Kasumi-1 (cell line): ENCODE measurements at regions not wholly inside any gene's neighbourhood (a gene's known extent, or its start where the extent isn't known, plus 50 kb on each side); places are given as distances from the start of the nearest gene placed in this dataset.
"Not testable (repeated sequence)": the region's sequence is repeated elsewhere in the genome, so short reads cannot be mapped to it uniquely, and the experiment has no call there.

Experiments used
- DNase-seq, 2 experiments: peaks; one replicate each; lab custom pipeline; 2025; lab: John Stamatoyannopoulos, UW

DNA sequence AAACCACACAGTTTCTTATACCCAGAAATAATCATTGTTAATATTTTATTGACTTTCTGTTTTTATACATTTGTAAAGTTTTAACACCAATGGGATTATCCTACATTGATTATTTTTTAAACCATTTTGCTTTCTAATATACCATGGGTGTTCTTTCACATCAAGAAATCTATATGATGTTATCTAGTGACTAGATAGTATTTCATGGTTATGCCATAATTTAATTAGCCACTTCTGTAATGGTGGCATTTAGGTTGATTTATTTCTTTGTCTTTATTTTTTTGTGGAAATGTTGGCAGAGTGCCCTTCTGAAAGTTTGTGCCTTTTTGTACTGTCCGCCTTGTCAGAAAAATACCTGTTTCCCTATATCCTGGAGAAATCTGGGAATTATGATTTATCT, 193.3 kb downstream of the CEP135 start:
- no peak for DNase-seq

DNA sequence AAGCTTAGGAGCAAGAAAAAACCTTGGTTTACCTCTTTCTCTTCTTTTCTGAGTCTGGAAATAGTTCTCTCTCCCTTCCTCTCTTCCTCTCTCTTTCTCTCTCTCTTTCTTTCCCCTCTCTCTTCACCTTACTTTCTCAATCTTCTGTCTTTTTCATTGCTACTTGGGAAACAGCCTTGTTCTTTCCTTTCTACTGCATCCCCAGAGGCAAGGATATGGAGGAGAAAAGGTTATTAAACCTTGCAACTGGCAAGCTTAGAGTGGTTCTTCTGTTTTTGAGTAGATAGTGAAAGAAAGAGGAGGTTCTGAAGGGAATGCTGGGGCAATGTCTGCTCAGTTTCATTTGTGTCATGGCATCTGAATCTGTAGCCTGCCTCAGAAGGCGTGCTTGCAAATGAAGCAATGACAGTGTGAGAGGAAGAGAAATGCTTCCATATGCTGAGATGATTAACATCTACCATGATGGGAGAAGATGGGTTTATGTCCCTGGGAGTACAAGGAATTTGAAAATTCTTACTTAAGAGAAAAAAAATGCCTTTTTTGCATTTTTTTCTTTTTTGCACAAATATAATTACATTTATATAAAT, 190.6 kb downstream of the CEP135 start:
- DNase-seq = no peak

DNA sequence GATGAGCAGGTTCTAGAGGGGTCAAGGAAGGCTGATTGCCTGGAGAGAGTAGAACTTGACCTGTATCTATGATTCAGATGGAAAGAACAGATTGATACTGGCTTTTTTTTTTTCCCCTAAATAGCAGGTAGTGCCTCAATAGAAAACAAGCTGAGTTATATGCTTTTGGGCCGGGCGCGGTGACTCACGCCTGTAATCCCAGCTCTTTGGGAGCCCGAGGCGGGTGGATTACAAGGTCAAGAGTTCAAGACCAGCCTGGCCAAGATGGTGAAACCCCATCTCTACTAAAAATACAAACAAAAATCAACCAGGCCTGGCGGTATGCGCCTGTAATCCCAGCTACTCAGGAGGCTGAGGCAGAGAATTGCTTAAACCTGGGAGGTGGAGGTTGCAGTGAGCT, 186.1 kb downstream of the CEP135 start:
- DNase-seq = not testable (repeated sequence)

DNA sequence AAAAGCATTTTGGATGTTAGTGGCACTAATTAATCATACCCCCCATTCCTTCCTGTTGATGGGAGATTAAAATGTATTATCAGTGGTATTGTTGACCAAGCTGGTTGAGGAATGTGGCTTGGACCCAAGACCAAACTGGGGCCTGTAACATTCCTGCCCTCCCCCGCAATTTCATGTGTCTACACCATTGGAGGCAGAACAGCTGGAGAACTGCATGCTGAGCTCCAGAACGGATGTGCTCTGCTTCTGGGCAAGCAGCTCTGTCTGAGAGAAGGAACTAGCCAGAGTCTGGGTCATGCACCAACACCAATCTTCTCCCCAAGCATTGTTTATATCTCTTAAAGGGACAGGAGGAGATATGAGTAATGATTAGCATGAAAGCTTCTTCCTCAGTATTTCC, 185.5 kb downstream of the CEP135 start:
- DNase-seq = peak; percentile 96 to 98

DNA sequence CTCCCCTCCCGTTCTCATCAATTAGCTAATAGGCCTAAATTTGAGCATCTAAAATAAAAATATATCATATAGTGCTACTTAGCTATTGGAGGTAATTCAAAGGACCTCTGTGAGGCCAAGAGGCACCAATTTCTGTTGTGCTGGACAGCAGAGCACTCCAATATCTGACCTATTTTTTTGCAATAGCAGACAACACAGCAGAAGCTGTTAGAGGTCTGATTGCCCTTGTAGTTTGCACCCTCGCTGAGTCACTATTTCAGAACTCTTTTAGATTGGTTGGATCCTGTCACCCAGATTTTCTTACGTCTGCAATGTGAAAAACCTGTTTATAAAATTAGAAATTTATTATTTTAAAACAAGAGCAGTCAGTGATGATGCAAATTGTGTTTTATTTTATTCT, 184.1 kb downstream of the CEP135 start:
- DNase-seq = no peak

DNA sequence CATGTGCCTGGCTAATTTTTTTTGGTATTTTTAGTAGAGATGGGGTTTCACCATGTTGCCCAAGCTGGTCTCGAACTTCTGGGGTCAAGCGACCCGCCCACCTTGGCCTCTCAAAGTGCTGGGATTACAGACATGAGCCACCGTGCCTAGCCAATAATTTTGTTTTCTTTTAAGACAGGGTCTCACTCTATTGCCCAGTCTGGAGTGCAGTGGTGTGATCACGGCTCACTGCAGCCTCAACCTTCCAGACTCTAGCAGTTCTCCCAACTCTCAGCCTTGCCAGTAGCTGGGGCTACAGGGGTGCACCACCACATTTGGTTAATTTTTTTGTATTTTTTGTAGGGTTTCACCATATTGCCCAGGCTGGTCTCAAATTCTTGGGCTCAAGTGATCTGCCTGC, 183.4 kb downstream of the CEP135 start:
- not testable (repeated sequence) for DNase-seq

DNA sequence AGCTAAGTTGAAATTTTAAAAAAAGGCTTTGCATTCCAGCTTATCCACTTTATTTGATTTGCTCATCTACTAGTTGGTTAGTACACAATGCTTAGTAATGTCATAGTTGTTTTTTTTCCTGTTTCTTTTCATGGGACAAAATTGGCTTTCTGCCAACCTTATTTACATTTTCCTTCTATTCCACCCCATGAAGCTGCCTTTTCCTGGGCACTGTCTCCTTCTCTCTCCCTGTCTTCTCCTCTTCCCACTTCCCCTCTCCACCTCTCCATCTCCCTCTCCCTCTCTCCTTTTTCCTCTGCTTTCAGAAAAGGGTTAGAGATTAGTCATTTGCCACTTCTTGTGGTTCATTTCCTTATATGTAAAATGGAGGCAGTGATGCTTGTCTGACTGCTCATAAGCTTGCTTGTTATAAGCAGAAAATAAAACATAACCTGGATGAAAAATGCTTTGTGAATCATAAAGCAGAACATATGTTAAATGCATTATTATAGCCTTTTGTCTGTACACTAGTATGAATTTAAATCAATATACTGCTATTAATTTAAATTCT, 181.9 kb downstream of the CEP135 start:
- DNase-seq = no peak

DNA sequence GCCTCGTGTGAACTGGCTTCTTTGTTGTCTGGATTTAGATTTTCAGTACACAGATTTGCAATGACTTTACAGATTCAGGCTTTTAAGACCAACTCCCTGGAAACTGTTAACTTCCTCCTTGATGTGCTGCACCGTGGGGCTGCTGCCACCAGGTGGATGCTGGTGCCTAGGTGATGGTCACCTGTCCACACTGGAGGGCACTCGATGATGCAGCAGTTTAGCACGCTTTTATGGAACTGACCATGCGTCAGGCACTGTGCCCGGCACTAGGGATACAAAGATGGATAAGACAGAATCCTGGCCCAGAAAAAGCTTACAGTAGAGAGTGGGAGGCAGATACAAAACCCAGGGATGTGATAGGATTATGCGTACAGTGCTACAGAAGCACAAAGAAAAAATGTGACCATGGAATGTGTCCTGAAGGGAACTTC, 180.7 kb downstream of the CEP135 start:
- DNase-seq = peak; percentile 49 to 74

DNA sequence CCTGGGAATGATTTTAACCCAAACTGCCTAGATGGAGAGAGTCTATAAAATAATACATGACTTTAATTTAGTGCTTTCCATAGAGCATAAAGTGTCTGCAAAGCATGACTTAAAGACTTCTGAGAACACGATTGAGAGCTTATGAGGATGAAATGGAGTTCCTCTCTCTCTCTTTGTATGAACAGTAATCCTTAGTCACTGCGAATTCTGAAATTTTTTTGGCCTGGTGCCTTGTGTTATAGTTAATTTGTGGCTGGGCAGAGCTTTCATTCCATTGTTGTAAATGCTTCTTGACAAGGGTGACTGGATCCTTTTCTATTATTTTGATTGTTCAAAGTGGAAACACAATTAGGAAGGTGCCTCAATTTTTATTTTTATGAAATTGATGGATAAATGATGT, 179.5 kb downstream of the CEP135 start:
- no peak for DNase-seq

DNA sequence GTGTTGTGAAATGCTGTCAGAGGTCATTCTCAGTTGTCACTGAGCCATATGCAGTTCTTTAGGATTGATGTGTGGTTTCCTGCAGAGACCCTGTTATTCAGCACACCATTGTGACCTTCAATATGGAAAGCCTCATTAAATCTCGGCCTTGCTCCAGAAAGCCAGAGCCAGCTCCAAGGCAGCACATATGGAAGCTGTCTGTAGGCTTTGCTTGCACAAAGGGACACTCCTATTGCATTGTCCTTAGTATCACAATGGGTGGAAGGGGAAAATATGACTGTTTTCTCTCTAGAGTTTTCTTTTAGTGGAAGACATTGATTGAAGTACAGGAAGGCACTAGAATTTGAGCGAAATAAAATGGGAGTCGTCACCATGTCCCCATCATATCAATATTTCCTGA, 179.0 kb downstream of the CEP135 start:
- DNase-seq = no peak

DNA sequence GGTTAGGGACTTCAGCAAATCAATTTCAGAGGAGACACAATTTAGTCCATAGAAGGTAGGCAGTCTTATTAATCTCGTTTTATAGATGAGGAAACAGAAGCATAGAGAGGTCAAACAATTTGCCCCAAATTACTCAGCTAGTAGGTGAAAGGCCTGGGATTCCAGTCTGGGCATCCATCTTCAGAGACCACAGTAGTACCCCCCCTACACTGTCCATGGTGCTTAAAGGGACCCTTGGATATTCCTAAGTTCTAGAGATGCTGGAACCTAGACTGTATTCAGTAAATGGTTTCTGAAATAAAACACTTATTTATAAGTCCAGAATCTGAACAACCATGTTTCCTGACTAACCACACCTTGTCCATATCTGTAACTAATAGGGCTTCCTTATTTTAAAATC, 174.8 kb downstream of the CEP135 start:
- DNase-seq = no peak

DNA sequence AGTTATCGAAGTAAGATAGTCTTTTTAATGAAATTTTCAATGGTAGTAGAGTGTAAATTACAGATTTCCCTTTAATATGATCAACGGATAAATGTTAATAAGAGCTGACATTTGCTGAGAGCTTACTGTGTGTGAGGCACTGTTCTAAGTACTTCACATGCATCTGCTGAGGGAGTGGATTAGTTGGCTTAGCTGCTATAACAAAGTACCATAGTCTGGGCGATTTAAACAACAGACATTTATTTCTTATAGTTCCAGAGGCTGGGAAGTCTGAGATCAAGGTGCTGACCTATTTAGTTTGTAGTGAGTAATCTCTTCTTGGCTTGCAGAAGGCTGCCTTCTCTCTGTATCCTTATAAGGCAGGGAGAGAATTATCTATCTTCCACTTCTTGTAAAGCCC, 174.3 kb downstream of the CEP135 start:
- DNase-seq = no peak

DNA sequence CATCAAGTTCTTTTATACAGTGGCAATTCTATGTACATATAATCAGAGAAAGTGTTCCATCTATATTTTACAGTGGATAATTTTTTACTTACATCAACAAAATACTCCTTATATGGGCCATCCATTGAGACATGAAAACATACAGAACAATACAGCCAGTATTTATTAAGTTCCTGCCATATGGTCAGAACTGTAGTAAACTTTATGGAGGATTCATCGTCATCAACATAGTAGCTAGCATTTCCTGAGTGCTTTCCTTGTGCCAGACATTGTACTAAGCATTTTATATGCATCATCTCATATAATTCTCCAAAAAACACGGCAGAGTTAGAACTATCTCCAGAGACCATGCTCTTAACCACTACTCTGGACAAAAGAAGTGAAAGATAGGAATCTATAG, 170.1 kb downstream of the CEP135 start:
- no peak for DNase-seq

DNA sequence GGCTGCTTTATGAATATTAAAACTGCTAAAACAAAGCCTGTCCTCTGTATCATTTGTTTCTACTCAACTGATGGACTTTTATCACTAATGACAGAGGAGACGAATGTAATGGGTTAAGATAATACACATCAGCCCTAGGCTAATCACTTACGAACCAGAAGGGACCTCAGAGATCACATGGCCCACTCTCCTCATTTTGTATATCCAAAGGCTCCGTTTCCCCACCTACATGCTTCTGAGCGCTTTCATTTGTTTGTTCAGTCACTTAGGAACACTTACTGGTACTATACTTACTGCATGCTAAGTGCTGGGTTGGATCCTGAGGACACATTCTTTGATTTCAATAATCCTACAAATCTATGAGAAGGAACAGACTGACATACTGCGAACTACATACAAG, 169.3 kb downstream of the CEP135 start:
- DNase-seq = no peak

DNA sequence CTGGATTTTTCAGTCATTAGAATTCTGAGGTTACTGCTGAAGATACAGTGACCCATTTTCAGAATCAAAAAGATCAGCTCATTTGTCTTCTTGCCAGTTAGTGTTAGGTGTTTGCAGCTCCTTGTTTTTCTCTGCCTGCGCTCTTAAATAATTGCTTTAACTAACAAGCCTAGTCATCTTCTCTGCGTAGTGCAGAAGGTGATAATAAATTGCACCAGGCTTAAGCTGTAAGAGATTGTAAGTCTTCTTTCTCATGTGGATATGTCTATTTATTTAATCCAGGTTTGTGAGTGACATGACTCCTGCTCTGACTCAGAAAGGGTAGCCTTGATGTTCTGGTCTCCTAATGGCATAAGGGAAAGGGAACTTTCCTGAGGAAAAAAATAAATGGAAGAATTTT, 167.2 kb downstream of the CEP135 start:
- no peak for DNase-seq

DNA sequence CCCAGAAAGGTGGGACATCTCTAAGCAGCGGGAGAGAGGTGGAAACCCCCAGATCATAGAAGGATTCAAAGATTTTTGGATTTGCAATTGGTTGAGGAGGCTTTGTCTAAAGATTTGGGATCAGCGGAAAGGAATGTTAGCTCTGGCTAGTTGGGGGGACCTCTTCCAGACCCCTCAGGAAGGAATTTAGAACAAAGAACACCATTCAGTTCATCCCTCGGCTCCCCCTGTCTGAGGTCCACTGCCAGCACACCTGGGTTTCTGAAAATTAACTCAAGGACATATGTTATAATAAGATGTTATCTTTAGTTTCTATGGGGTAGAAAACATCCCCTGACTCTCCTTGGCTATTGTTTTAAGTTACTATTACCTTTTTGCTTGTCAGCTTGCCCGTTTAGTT, 163.6 kb downstream of the CEP135 start:
- no peak for DNase-seq

DNA sequence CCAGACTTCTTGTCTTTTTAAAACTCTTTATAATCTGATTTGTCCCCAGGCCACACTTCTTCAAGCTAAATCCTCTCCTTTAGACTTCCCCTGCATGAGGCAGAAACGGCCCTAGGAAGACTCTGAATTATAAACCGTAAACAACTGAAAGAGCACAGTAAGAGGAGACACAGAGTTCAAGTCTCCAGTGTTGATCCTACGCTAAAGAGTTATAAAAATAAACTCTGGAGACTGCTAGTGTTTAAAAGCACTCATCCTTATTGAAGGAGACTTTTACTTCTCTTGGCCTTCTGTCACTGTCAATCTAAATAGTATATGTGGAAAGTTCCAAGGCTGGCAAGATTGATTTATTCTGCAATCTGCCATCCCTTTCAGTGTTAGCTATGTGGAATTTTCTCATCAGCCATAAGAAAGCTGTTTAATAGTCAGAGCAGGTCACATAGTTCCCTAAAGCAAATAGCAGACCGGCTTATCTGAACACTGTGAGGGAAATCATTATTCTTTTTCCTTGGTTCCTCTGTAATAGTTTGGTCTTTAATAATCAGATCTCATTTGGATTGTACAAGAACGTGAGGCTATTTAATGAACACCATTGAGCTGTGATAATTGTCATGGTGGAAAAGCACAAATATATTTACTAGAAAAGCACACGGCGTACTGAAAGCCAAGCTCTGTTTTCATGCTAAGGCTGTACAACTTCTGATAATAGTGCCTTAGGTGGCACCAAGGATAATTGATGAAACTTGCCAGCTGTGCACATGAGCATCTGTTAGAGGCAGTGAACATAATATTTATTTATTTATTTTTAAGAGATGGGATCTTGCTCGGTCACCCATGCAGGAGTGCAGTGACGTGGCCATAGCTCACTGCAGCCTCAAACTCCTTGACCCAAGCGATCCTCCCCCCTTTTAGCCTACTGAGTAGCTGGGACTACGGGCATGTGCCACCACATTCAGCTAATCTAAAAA, 157.7 kb downstream of the CEP135 start:
- DNase-seq = no peak

DNA sequence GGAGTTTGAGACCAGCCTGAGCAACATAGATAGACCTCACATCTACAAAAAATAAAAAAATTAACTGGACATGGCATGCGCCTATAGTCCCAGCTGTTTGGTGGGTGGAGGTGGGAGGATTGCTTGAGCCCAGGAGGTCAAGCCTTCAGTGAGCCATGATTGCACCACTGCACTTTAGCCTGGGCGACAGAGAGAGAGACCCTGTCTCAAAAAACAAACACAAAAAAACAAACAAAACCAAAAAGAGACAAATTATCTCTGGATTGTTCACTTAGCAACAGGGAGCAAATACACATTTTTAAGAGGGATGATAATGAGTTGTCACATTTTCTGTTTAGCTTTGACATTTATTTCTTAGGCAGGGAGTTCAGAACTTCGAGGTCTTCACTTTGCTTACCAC, 155.4 kb downstream of the CEP135 start:
- DNase-seq = no peak

DNA sequence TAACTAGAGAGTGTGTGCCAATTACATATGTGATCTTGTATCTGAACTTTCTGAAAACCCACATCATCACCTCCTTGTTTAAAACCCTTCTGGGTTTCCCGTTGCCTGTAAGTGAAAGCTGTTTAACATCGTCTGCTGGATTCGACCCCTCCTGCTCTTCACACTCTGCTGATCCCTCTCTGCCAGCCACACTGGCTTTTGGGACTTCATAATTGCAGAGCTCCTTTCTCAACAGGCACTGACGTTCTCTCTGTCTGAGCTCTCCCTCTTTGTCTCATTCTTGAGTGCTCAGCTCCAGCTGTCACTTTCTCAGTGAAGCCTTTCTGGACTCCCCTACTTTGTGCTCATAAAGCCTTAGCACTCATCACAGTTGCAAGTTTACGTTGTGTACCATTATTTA, 153.9 kb downstream of the CEP135 start:
- DNase-seq = no peak

DNA sequence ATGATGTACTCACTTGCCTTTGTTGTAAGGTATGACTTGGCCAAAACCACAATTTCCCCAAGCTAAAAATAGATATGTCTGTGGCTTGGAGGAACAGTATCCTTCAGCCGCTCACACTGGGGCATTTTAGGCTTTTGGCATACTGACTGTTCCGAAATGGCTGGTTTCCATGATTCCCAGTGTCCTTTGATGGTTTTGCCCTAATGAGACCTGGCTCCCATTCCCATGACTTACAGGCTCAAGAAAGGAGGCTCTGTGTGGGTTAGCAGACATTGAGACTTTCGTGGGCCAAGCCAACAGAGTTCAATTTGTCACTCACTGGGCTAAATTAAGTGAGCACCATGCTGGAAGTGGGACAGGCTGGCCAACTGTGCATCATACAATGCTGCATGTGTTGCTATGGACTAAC, 150.6 kb downstream of the CEP135 start:
- no peak for DNase-seq

DNA sequence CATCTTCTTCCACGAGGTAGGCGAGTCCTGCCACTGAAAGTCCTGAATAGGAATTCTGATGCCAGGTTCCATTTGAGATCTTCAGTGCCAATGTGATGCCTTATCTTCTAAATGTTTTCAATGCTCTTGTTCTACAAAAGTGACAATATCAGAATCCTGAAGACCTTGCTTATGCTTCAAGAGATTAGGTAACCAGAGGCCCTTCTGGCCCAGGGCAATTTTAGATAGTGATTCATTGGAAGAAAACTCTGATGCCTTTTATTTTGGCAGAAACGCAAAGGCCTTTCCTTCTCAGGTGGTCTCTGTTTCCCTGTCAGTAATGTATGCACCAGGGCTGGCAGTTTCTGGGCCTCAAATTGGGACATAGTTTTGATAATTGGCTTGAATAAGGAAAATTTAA, 144.8 kb downstream of the CEP135 start:
- DNase-seq = no peak

DNA sequence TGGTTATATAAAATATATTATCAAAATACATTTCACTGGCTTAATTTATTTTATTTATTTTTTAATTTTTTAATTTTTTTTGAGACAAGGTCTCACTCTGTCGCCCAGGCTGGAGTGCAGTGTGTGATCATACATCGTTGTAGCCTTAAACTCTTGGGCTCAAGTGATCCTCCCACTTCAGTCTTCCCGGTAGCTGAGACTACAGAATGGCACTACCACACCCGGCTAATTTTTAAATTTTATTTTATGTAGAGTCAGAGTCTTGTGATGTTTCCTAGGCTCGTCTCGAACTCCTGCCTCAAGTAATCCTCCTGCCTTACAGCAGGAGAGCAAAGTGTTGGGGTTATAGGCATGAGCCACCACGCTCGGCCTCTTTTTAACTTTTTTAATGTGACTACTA, 143.8 kb downstream of the CEP135 start:
- no peak for DNase-seq

DNA sequence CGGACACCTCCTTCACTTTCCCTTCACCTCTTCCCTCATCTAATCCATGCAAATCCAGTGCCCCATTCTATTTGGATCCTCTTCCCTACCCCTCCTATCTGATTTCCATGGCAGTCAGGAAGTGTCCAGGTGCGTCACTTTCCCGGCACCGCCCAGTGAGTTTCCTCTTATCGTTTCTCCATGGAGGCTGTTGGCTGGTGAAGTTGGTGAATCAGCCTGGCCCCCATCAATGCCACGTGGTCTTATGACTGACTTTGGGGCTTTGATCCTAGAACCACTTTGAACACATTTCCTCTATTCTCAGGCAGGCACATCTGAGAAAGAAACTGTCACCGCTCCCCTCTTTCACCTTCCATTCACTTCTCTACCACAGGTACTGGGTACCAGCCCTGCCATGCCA, 137.8 kb downstream of the CEP135 start:
- no peak for DNase-seq
